ENCODE measurements at regions not wholly inside any gene's neighbourhood (a gene's known extent, or its start where the extent isn't known, plus 50 kb on each side); places are given as distances from the start of the nearest gene placed in this dataset.

DNA sequence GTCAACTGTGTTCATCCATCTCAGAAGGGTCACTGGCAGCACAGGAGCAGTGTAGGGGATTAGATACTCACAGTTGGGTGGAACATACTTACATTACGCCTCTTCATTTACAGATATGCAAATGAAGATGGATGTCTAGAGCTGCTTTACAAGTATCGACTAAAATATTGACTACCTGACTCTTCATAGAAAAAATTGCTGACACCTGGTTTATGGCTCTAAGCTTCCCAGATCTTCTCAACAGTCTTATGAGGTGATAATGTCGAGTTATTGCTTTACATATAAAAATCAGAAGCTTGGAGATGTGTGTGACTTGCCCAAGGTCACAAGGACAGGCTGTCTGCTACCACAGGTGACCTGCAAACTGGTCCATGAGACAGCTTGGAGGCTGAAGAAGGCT lies 677.2 kb downstream of the TYW1 start:
- Histone ChIP-seq H3K79me2 (ENCODE audit: control insufficient read depth in 1 of 2, insufficient read depth in 2 of 2, low read length in 2 of 2) (no peaks in the 10 kb centered on the region), H3K27me3 (replicated peaks in 1 of 4; ENCODE audit: control insufficient read depth in 3 of 4, extremely low read depth in 1 of 4, insufficient read depth in 3 of 4, low read length in 3 of 4) (no peaks in the 10 kb centered on the region), H2AFZ (ENCODE audit: low read length) (no peak overlapping the region), H4K91ac (replicated peaks; ENCODE audit: insufficient read length, low read length) (no peak overlapping the region), H2BK20ac (ENCODE audit: low read length) (no peak overlapping the region), H3K4me3 (ENCODE audit: extremely low read depth in 1 of 4, insufficient read depth in 2 of 4, low read depth in 3 of 4, low read length in 4 of 4) (no peak overlapping the region), H3K36me3 (ENCODE audit: control insufficient read depth in 2 of 4, insufficient read depth in 4 of 4, low read length in 3 of 4) (no peaks in the 10 kb centered on the region), H2BK120ac (replicated peaks; ENCODE audit: low read depth, low read length) (no peak overlapping the region), H3K9me3 (ENCODE audit: insufficient read depth in 2 of 2, low read depth in 1 of 2, low read length in 1 of 2) (peaks cover 13 to 19% of the 10 kb centered on the region in 2 experiments), H4K8ac (ENCODE audit: extremely low read depth, insufficient read depth, low read length) (no peak overlapping the region), H2BK12ac (ENCODE audit: low read depth, low read length) (no peak overlapping the region), H3K4me2 (ENCODE audit: insufficient read depth in 1 of 2, low read depth in 2 of 2, low read length in 2 of 2) (no peak overlapping the region), H4K20me1 (replicated peaks in 1 of 2; ENCODE audit: control insufficient read depth in 1 of 2, insufficient read depth in 2 of 2, low read length in 2 of 2) (no peaks in the 10 kb centered on the region), H2BK15ac (ENCODE audit: low read length) (no peak overlapping the region), H3K79me1 (ENCODE audit: low read depth, low read length) (no peaks in the 10 kb centered on the region), H4K5ac (ENCODE audit: insufficient read length, low read depth, low read length) (no peak overlapping the region), H3K9ac (replicated peaks in 1 of 4; ENCODE audit: extremely low read depth in 1 of 4, low read depth in 3 of 4, low read length in 3 of 4) (no peak overlapping the region), H3K23ac (ENCODE audit: insufficient read length) (no peak overlapping the region), H3K18ac (ENCODE audit: extremely low read depth, low read length) (no peak overlapping the region), H3K23me2 (ENCODE audit: low read depth, low read length) (no peaks in the 10 kb centered on the region), H2BK5ac (ENCODE audit: low read depth, low read length) (no peak overlapping the region), H3K27ac (ENCODE audit: low read depth, low read length) (no peak overlapping the region), H3K14ac (ENCODE audit: insufficient read length) (no peak overlapping the region), H3K4me1 (replicated peaks in 1 of 4; ENCODE audit: control insufficient read depth in 3 of 4, insufficient read depth in 4 of 4, low read length in 3 of 4) (no peaks in the 10 kb centered on the region), H3K4ac (replicated peaks; ENCODE audit: insufficient read length, low read depth, low read length) (no peak overlapping the region), H2AK5ac (ENCODE audit: low read depth, low read length) (no peak overlapping the region), H3K56ac (replicated peaks; ENCODE audit: insufficient read length, low read depth, low read length) (no peak overlapping the region)
- DNase-seq (ENCODE audit: low read depth in 1 of 2, low spot score in 2 of 2): no peak
- TF ChIP-seq GTF2F1 (IDR thresholded peaks at IDR 0.05; ENCODE audit: borderline replicate concordance, low read depth, low read length) (no peak), CHD1 (IDR thresholded peaks at IDR 0.05; ENCODE audit: low read depth, low read length) (no peak), RFX5 (IDR thresholded peaks at IDR 0.05; ENCODE audit: borderline replicate concordance, low read depth, low read length) (no peak), TEAD4 (IDR thresholded peaks at IDR 0.05; ENCODE audit: low read depth, low read length) (no peak), RBBP5 (IDR thresholded peaks at IDR 0.05; ENCODE audit: borderline replicate concordance, low read depth, low read length) (no peak), NRF1 (IDR thresholded peaks at IDR 0.05; ENCODE audit: low read depth, low read length) (no peak)
- TF ChIP-seq, protein P1, sequence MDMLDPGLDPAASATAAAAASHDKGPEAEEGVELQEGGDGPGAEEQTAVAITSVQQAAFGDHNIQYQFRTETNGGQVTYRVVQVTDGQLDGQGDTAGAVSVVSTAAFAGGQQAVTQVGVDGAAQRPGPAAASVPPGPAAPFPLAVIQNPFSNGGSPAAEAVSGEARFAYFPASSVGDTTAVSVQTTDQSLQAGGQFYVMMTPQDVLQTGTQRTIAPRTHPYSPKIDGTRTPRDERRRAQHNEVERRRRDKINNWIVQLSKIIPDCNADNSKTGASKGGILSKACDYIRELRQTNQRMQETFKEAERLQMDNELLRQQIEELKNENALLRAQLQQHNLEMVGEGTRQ (IDR thresholded peaks at IDR 0.05; ENCODE audit: low read length): no peak
- no peak for FAIRE-seq
- POLR2A ChIA-PET (ENCODE audit: partially characterized antibody): no interaction called here
- WGBS, 2 experiments (ENCODE audit: extremely low coverage in 1 of 2, insufficient coverage in 1 of 2, insufficient read length in 1 of 2, insufficient replicate concordance in 2 of 2, low coverage in 1 of 2, low lambda C conversion rate in 2 of 2, missing lambda C conversion rate in 1 of 2): 87% methylated on average over 3 of the region's 3 CpGs; no CpG with 5 or more reads in 1 of the 2 experiments
- CTCF ChIA-PET (ENCODE audit: partially characterized antibody): interaction anchor here (1.2 kb wide), 2 partner anchors 21 to 48 kb away, joined by 3 read pairs; no protein-coding TSS in a partner anchor

Data from H1 (cell line).